AG04450 (cell line): ENCODE measurements at regions not wholly inside any gene's neighbourhood (a gene's known extent, or its start where the extent isn't known, plus 50 kb on each side); places are given as distances from the start of the nearest gene placed in this dataset.
A peak's percentile ranks its signal among the peaks of the same experiment; 100 is the strongest.

Source experiments
- CTCF ChIA-PET: fragments of 300-600, 350-600 bp; formaldehyde crosslinking; extraction: SDS; loops from one replicate; lab custom pipeline; 2022; ENCODE audit warnings: antibody characterized with exemption, inconsistent platforms; lab: Charles Lee
- POLR2A ChIA-PET: fragments of 350-600 bp; formaldehyde crosslinking; extraction: SDS; loops from one replicate; lab custom pipeline; 2021; ENCODE audit warnings: antibody characterized with exemption, inconsistent platforms; lab: Yijun Ruan, JAX
- DNase-seq: peaks from one replicate; pipeline ENCODE4 v3.0.0-alpha.2; 2011; ENCODE audit warnings: low read depth, low spot score
- H3K27ac ChIP-seq: one replicate; pipeline ENCODE4 v1.5.1; 2012; ENCODE audit warnings: low read depth, low read length, control low read depth
- H3K27me3 ChIP-seq: one replicate; pipeline ENCODE4 v1.6.0; 2012; ENCODE audit warnings: low read length; ENCODE audit not compliant: control insufficient read depth, insufficient read depth
- H3K4me3 ChIP-seq: 2 replicates; pipeline ENCODE4 v1.5.1; 2011; ENCODE audit warnings: mild to moderate bottlenecking, low read depth, low read length, control low read depth
- H3K9me3 ChIP-seq: 2 replicates; pipeline ENCODE4 v1.5.1; 2012; ENCODE audit warnings: low read length; ENCODE audit not compliant: control insufficient read depth, insufficient read depth
- TF ChIP-seq, protein P1 (sequence below): IDR thresholded peaks from 2 replicates; pipeline ENCODE4 v1.5.1; 2011; ENCODE audit warnings: low read depth, low read length, control low read depth, inconsistent platforms

DNA sequence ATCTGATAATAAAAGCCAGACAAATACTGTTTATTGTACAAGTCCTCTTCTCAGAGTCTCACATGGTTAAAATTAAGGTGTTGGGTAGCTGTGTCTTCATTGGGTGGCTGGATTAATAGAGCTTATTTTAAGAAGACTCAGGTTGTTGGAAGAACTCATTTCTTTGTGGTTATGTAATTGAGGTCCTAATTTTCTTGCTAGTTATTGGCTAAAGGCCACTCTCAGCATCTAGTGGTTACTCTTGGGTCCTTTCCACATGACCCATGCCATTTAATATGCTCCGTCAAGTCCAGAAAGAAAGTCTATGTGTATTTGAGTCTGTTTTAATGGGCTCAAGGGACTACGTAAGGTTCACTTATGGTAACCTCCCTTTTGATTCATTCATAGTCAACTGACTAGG, 1668.6 kb upstream of the AGA start:
- CTCF ChIA-PET: no interaction called here
- Histone ChIP-seq H3K9me3 (no peaks in the 10 kb centered on the region), H3K4me3 (no peak overlapping the region), H3K27ac (no peak overlapping the region), H3K27me3 (no peaks in the 10 kb centered on the region)
- DNase-seq: no peak
- POLR2A ChIA-PET: no interaction called here
- TF ChIP-seq, protein P1, sequence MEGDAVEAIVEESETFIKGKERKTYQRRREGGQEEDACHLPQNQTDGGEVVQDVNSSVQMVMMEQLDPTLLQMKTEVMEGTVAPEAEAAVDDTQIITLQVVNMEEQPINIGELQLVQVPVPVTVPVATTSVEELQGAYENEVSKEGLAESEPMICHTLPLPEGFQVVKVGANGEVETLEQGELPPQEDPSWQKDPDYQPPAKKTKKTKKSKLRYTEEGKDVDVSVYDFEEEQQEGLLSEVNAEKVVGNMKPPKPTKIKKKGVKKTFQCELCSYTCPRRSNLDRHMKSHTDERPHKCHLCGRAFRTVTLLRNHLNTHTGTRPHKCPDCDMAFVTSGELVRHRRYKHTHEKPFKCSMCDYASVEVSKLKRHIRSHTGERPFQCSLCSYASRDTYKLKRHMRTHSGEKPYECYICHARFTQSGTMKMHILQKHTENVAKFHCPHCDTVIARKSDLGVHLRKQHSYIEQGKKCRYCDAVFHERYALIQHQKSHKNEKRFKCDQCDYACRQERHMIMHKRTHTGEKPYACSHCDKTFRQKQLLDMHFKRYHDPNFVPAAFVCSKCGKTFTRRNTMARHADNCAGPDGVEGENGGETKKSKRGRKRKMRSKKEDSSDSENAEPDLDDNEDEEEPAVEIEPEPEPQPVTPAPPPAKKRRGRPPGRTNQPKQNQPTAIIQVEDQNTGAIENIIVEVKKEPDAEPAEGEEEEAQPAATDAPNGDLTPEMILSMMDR: no peak

DNA sequence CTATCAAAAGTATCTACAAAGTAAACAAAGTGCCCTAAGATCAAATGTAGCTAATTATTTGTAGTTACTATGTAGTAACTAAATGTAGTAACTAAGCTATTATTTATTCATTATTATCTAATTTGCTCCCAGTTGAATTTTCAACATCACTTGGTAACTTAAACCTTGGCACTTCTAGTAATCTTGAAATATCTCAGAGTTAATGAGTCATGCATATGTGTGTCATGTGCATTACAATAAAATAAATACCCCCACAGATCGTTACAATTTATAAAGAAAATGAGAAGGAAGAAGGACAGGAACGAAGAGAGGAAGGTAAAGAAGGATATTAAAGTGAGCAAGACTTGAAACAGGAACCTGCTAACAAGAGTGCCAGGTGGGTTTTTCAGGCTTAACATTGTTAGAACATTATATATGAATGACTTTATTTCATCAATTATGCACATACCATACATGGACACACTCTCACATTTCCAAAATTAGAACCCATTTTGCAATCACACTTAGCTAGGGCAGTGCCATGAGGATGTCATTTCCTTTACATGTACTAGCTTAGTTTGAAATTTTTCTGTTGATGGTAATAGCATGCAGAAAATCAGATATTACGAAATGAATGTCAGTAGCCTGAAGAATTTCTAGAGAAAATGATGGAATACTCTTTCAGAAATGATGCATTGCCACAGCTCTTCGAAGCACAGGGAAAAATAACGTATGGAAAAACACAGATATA, 1670.4 kb upstream of the AGA start:
- CTCF ChIA-PET: no interaction called here
- POLR2A ChIA-PET: no interaction called here
- no peaks in the 10 kb centered on the region for H3K9me3 ChIP-seq
- H3K27ac ChIP-seq: no peak overlapping the region
- no peak overlapping the region for H3K4me3 ChIP-seq
- no peak for DNase-seq
- TF ChIP-seq, protein P1: no peak
- no peaks in the 10 kb centered on the region for H3K27me3 ChIP-seq

DNA sequence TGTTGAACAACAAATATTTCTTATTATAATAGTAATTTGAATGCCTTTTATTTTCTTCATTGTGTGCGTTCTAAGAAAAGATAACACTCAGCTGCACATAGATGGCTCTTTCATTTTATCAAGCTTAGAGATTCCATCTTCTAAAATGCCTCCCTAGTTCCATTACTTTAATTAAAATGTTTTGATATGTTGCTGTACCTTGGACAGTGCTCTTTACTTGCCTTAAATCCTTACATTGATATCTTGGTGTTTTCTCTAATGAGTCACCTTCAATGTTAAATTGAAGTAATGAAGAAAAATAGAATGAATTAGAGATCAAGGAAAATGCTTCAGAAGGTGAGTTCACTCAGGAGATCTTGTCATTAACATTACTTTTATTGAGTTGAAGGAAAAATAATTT, 1672.4 kb upstream of the AGA start:
- H3K4me3 ChIP-seq: no peak overlapping the region
- POLR2A ChIA-PET: no interaction called here
- DNase-seq: no peak
- no peaks in the 10 kb centered on the region for H3K9me3 ChIP-seq
- no peaks in the 10 kb centered on the region for H3K27me3 ChIP-seq
- TF ChIP-seq, protein P1: no peak
- no peak overlapping the region for H3K27ac ChIP-seq
- CTCF ChIA-PET: no interaction called here

DNA sequence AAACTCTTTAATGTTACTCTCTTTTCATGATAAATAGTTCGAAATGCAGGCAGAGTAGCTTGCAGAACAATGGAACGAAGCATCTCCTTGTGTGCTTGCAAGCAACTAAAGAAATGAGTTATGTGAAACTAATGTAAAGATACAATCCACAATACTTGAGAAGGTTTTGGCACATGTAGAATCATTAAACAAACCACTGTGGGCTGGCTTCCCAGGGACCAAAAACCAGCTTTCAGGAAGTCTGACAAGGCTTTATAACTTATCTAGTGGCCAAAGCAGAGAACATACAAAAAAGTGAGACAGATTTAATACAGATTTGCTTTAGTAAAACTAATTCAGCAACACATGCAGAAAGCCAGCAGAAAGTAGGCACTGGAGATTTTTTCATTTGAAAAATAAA, 1673.8 kb upstream of the AGA start:
- no peak overlapping the region for H3K27ac ChIP-seq
- DNase-seq: peak; percentile 1
- POLR2A ChIA-PET: no interaction called here
- H3K4me3 ChIP-seq: no peak overlapping the region
- no peaks in the 10 kb centered on the region for H3K27me3 ChIP-seq
- no peaks in the 10 kb centered on the region for H3K9me3 ChIP-seq
- TF ChIP-seq, protein P1: no peak
- CTCF ChIA-PET: interaction anchor here (0.6 kb wide), 1 partner anchor 749 kb away, joined by 3 read pairs; no protein-coding TSS in a partner anchor

DNA sequence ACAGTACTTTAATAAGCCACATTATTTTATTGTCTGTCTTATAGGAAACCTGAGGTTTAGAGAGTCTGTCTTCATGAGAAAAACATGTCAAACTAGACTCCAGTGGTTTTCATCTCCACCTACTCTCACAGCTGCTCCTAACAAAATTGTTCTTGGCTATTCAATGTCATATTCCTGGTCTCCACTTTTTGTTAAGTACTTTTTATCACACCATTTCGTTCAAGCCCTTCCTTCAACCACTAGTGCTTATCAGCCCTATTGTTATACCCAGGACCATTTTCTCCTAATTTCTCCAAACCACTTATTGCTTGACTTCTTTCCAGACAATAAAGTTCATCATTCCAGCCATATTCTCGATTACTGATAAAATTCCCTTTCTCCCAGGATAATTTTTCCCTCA, 1674.3 kb upstream of the AGA start:
- TF ChIP-seq, protein P1: no peak
- Histone ChIP-seq H3K27me3 (no peaks in the 10 kb centered on the region), H3K27ac (no peak overlapping the region), H3K9me3 (no peaks in the 10 kb centered on the region), H3K4me3 (no peak overlapping the region)
- ChIA-PET POLR2A (no interaction called here), CTCF (no interaction called here)
- no peak for DNase-seq
